Activated CD4-positive, alpha-beta T cell treated with anti-CD3 and anti-CD28 coated beads for 48 hours (primary cell): ENCODE measurements at regions not wholly inside any gene's neighbourhood (a gene's known extent, or its start where the extent isn't known, plus 50 kb on each side); places are given as distances from the start of the nearest gene placed in this dataset.
A peak's percentile ranks its signal among the peaks of the same experiment; 100 is the strongest.
"Not testable (repeated sequence)": the region's sequence is repeated elsewhere in the genome, so short reads cannot be mapped to it uniquely, and the experiment has no call there.

ENCODE experiments used
- DNase-seq: peaks from one replicate; pipeline ENCODE4 v3.0.0-alpha.2; 2020

- peak; percentile 47 for DNase-seq
These were observed 1111.8 kb downstream of the TAF11L14 start for GRCh38 chr5:18745988-18746615.

GRCh38 chr5:18749763-18750162, 1115.5 kb downstream of the TAF11L14 start:
- peak; percentile 19 for DNase-seq

DNA sequence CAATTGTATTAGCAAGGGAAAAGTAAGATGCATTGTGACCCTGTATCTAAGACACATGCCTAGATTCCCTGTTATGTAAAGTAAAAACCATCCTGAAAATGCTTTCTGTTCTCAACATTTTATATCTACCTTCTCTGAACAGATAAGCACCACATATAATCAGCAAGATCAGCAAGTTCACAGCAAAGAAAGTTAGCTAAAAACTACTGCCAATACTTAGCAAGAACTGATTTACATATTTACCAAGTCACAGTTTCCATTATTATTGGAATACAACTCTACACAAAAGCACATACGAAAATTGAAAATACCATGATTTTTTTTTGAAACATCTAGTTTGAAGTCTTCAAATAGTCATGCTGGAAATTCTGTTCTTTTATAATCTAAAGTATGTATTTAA, 1118.1 kb downstream of the TAF11L14 start:
- no peak for DNase-seq

DNA sequence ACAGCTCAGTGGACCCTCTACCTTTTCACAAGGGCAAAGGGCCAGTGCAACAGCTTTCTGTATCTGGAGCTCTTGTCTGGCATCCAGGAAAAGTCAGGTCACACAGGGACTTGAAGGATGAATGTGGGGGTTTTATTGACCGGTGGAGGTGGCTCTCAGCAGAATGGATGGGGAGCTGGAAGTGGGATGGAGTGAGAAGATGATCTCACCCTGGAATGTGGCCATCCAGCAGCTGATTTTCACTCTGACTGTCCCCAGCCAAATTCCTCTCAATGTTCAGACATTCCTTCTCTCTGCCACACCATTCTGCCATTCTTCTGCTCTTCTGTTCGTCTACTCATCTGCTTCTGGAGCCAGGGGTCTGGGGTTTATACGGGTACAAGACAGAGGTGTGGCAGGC, 1119.9 kb downstream of the TAF11L14 start:
- no peak for DNase-seq

DNA sequence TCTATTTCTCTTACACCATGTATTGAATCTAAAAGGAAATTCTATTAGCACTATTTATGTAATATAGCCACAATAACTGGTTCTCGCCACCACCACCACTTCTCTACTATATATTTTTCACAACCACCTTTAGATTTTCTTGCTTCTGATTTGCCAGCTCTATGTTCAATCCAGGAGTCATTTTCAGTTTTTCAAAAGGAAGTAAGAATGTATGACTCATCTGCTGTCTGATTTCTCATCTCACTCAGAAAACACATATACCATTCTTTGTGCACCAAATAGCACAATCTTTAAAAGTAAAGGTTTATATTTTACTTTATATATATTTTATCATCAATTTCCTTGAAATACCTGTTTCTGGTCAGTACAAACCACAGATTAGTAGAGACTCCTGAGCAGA, 1127.5 kb downstream of the TAF11L14 start:
- DNase-seq = no peak

GRCh38 chr5:18764161-18764560, 1129.9 kb downstream of the TAF11L14 start:
- DNase-seq = no peak

- no peak for DNase-seq
These were observed 1131.0 kb downstream of the TAF11L14 start for GRCh38 chr5:18765304-18765703.

- DNase-seq = no peak
These were observed 1136.9 kb downstream of the TAF11L14 start for GRCh38 chr5:18771097-18771610.

- DNase-seq = no peak
These were observed 1138.2 kb downstream of the TAF11L14 start for GRCh38 chr5:18772475-18772874.

GRCh38 chr5:18778225-18778624, 1144.0 kb downstream of the TAF11L14 start:
- no peak for DNase-seq

DNA sequence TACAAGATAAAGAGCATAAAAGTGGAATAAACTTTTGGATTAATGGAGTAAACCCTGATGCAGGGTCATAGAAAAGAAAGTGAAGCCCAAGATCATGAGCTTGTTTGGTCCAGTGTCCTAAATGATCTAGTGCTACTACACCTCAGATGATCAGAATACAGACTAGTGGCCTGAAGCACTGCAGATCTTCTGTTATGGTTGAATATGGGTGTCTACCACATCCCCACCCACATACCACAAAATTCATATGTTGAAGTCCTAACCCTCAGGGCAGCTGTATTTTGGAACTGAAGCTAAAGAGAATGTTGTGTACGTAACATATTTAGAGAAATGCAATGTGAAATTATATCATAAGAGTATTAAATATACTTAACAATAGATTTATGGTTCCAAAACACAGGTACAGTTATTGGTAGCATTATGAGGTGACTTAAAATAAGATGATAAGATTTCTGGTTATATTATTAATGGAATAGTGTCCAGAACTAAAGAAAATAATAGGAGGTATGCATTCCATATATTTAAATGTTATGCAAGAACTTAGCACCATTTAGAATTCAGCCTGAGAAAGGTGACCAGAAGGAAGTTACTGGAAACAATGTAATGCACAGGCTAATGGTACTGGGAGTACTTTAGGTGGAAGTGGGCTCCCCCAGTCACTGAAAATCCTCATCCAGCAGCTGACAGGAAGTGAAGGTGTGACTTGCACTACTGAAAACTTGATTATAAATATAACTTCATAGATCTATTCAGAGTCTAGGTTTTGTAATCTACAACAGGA, 1155.1 kb downstream of the TAF11L14 start:
- no peak for DNase-seq

DNA sequence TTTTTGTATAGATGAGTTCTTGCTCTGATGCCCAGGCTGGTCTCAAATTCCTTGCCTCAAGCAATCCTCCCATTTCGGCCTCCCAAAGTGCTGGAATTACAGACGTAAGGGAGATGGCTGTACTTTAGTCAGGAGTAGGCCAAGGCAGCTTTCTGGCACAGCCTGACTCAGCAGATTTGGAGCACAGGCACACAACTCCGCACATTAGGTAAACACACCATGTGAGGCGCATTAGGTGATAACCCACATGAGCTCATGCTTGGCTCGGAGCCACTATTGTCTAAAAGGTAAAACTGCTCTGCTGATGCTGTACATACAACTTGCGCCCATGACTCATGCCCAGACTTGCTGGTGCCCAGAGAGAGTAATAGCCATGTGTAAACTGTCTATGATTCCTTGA, 1157.9 kb downstream of the TAF11L14 start:
- DNase-seq = no peak

DNA sequence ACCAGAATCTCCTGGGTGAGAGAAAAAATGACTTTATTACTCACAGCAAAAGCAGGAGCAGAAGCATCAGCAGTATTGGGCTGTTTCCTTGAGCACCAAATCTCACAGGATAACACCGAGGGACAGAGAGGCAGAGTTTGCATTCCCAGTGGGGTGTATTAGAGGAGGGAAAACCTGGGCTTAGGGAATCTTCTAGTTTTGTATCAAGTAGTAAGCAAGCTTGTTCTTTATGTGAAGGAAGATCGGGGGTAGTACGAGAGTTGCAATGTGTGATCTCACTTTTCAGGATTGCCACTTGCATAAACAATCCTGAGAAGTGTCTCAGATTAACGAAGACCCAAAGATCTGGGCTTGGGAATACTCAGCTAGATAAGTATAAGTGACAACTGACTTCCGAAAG, 1163.0 kb downstream of the TAF11L14 start:
- no peak for DNase-seq

DNA sequence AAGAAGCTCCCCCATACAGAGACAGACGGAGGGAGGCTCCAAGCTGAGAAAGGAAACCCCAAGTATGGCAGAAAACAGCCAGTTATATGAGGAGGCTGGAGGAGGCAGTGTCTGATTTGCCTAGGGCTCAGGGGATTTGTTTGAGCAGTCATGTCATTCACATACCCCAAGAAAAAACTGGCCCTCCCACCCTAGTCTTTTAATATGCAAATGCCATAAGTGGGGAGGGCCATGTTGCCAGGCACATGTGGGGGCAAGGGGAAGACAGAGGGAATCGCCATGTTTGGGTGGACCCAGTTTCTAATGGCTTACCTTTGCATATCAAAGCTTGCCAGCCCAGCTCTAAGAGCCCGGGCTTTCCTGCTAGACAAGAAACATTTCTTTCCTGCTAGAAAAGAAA, 1163.8 kb downstream of the TAF11L14 start:
- DNase-seq = no peak

- no peak for DNase-seq
These were observed 1165.3 kb downstream of the TAF11L14 start for GRCh38 chr5:18799482-18800128.

DNA sequence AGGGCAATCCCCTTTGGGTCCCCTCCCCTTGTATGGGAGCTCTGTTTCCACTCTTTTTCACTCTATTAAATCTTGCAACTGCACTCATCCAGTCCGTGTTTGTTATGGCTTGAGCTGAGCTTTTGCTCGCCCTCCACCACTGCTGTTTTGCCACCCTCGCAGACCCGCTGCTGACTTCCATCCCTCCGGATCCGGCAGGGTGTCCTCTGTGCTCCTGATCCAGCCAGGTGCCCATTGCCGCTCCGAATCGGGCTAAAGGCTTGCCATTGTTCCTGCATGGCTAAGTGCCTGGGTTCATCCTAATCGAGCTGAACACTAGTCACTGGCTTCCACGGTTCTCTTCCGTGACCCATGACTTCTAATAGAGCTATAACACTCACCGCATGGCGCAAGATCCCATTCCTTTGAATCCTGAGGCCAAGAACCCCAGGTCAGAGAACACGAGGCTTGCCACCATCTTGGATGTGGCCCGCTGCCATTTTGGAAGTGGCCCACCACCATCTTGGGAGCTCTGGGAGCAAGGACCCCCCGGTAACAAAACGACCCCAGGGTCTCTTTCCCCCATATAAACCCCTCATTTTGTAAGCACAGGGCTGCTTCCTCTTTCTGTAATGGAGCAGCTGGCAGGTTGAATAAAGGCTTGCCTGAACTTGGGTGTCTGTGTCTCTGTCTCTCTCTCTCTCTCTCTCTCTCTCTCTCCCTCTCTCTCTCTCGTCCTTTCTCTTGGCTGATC, 1166.2 kb downstream of the TAF11L14 start:
- DNase-seq = no peak

- not testable (repeated sequence) for DNase-seq
These were observed 1167.2 kb downstream of the TAF11L14 start for GRCh38 chr5:18801413-18801812.

DNA sequence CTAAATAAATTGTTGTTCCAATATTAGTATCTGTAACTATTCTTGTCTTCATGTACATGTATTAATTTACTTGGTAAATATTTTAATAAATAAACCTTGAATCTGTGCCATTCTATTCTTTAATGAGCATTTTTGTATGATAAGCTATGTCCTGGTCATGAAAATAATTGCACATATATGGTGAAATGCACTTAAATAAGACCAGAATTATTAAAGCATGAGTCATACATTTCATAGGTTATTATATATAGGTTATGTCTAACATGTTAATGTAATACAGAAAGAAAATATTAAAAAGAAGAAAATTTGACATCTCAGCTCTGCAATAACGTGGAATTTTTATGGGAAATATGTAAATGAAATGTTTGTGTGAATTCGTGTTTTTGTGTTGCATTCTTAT, 1168.1 kb downstream of the TAF11L14 start:
- DNase-seq = no peak

DNA sequence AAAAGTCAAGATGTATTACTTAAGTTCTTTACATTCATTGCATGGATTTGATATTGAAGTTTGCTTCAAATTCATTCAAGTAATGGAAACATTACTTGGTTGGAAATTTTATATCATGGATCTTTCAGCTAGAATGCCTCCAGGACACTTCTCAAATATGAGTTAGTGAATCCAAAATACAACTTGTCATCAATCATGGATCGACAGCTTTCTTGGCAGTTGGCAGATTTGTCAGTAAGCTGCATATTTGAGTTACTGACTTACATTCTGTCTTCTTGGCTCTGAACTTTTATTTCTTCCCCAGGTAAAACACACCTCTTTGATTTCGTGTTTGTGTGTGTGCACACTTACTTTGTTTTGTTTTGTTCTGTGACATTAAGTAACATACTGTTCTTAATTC, 1171.1 kb downstream of the TAF11L14 start:
- no peak for DNase-seq

DNA sequence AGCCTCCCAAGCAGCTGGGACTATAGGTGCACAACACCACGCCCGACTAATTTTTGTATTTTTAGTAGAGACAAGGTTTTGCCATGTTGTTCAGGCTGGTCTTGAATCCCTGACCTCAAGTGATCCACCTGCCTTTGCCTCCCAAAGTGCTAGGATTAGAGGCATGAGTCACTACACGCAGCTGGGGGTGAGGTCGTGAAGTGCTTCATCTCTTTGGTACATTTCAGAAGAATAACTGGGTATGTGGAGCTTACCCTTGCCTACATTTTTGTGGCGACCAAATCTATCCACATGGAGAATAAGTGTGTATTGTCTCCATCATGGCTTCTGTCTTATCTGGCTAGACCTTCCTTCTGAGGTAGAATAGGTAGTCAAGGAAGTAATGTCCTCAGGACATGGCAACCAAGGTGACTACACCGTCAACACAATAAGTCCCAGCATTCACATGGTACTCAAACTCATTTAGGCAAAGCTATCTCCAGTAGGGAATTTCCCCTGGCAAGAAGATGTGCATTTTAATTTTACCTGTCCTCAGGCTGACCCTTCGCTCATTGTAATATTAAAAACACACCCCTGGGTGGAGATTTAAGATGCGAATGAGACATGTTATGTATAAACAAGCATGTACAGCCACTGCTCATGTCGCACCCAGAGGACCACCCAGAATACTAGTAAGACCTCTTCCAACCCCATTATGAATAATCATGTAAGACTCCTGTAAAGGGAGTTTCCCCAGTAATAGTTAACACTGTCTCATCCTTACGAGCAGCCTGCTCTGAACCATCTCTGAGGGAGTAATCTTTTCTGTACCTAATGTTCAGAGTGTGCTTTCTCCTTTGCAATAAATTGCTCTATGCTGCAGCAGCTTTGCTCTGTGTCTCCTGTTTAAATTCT, 1173.2 kb downstream of the TAF11L14 start:
- DNase-seq = no peak

GRCh38 chr5:18811661-18812060, 1176.3 kb downstream of the CDH18 start:
- no peak for DNase-seq

DNA sequence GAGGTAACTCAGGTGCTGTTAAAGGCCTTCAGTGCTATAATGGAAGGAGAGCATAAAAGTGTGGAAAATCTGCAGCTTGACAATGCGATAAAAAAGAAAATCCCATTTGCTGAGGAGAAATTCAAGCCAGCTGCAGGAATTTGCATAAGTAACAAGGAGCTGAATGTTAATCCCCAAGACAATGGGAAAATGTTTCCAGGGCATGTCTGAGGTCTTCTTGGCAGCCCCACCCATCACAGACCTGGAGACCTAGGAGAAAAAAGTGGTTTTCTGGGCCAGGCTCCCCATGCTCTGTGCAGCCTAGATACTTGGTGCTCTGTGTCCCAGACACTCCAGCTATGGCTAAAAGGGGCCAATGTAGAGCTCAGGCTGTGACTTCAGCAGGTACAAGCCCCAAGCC, 1159.6 kb downstream of the CDH18 start:
- DNase-seq = no peak
